Keratinocyte (primary cell): ENCODE measurements at regions not wholly inside any gene's neighbourhood (a gene's known extent, or its start where the extent isn't known, plus 50 kb on each side); places are given as distances from the start of the nearest gene placed in this dataset.
"Not testable (repeated sequence)": the region's sequence is repeated elsewhere in the genome, so short reads cannot be mapped to it uniquely, and the experiment has no call there.

Experiments
- CTCF ChIP-seq, 3 experiments: IDR thresholded peaks in 1 of 3; conservative IDR thresholded peaks in 1 of 3; optimal IDR thresholded peaks in 1 of 3; 2 replicates in 2 of 3; 3 replicates in 1 of 3; pipeline versions ENCODE3 to v1.5.1; 2011; ENCODE audit warnings: low read length in 3 of 3, mild to moderate bottlenecking in 3 of 3, moderate library complexity in 2 of 3, control low read depth in 1 of 3, inconsistent platforms in 1 of 3; ENCODE audit not compliant: insufficient read depth in 2 of 3; ENCODE audit errors: extremely low read depth in 1 of 3
- EZH2 ChIP-seq: IDR thresholded peaks from one replicate; pipeline ENCODE4 v1.6.1; 2012; ENCODE audit warnings: inconsistent platforms, mild to moderate bottlenecking, low read length, moderate library complexity

GRCh38 chr1:188037572-188037971 lies 1208.8 kb downstream of the PLA2G4A start:
- not testable (repeated sequence) for TF ChIP-seq CTCF (optimal IDR thresholded peaks at IDR 0.05 in 1 of 3, IDR thresholded peaks at IDR 0.05 in 1 of 3, conservative IDR thresholded peaks at IDR 0.05 in 1 of 3; ENCODE audit: extremely low read depth in 1 of 3, insufficient read depth in 2 of 3, low read length in 3 of 3); EZH2
